RKO (cell line): ENCODE measurements at regions not wholly inside any gene's neighbourhood (a gene's known extent, or its start where the extent isn't known, plus 50 kb on each side); places are given as distances from the start of the nearest gene placed in this dataset.

Experiments
- DNase-seq: peaks from one replicate; pipeline ENCODE4 v3.0.0-alpha.2; 2016; ENCODE audit warnings: low spot score

GRCh38 chr17:74145756-74146155 is 57.7 kb upstream of the RPL38 start:
- DNase-seq: no peak

GRCh38 chr17:74146196-74146595 is 57.3 kb upstream of the RPL38 start:
- no peak for DNase-seq

- DNase-seq: no peak
These were observed 56.2 kb upstream of the RPL38 start for GRCh38 chr17:74147056-74147835.

GRCh38 chr17:74147966-74148365 is 55.5 kb upstream of the RPL38 start:
- no peak for DNase-seq

GRCh38 chr17:74148446-74148845 is 55.0 kb upstream of the RPL38 start:
- DNase-seq: no peak

- no peak for DNase-seq
These were observed 54.4 kb upstream of the RPL38 start for GRCh38 chr17:74148901-74149596.

GRCh38 chr17:74149597-74150427 is 53.7 kb upstream of the RPL38 start:
- no peak for DNase-seq

GRCh38 chr17:74150428-74151025 is 53.0 kb upstream of the RPL38 start:
- no peak for DNase-seq

GRCh38 chr17:74151551-74152315 is 51.7 kb upstream of the RPL38 start:
- DNase-seq: no peak

- no peak for DNase-seq
These were observed 50.7 kb upstream of the RPL38 start for GRCh38 chr17:74152591-74153455.

- DNase-seq: no peak
These were observed 50.0 kb upstream of the RPL38 start for GRCh38 chr17:74153456-74153810.
